CD4-positive, alpha-beta T cell (primary cell): ENCODE measurements at regions not wholly inside any gene's neighbourhood (a gene's known extent, or its start where the extent isn't known, plus 50 kb on each side); places are given as distances from the start of the nearest gene placed in this dataset.

Experiments used
- ATAC-seq: fragments of 200-7000 bp; cut with Tn5 transposase; one replicate; pipeline ENCODE4 v1.10.0; 2022; ENCODE audit warnings: mild to moderate bottlenecking; ENCODE audit not compliant: poor library complexity
- CTCF ChIA-PET: fragments of 350-600 bp; sonication (Branson Sonifier 250); formaldehyde crosslinking; loops from one replicate; lab custom pipeline; 2021; ENCODE audit warnings: antibody characterized with exemption, inconsistent platforms; lab: Charles Lee
- POLR2A ChIA-PET: fragments of 350-600 bp; sonication (Branson Sonifier 250); formaldehyde crosslinking; loops from one replicate; lab custom pipeline; 2021; ENCODE audit warnings: antibody characterized with exemption, inconsistent platforms; lab: Charles Lee
- DNase-seq, 14 experiments: peaks; one replicate each; pipeline ENCODE4 v3.0.0-alpha.2; 2013 to 2020; ENCODE audit warnings: mixed read lengths in 2 of 14
- H3K27ac ChIP-seq, 2 donors: one replicate each; pipeline versions ENCODE4 v1.5.1 to v1.7.0; 2013; ENCODE audit warnings: low read length in 2 of 2, low read depth in 1 of 2, mild to moderate bottlenecking in 1 of 2
- H3K27me3 ChIP-seq, 2 experiments: 1 replicate in 1 of 2; 2 replicates in 1 of 2; pipeline versions ENCODE4 v1.6.1 to v1.7.0; 2013; ENCODE audit warnings: low read length in 2 of 2, control low read depth in 1 of 2, mild to moderate bottlenecking in 1 of 2, moderate library complexity in 1 of 2; ENCODE audit not compliant: insufficient read depth in 2 of 2, control insufficient read depth in 1 of 2
- H3K36me3 ChIP-seq: one replicate; pipeline ENCODE4 v1.6.1; 2013; ENCODE audit warnings: low read length, control low read depth; ENCODE audit not compliant: insufficient read depth
- H3K4me1 ChIP-seq: one replicate; pipeline ENCODE4 v1.6.1; 2013; ENCODE audit warnings: low read length, control low read depth; ENCODE audit not compliant: insufficient read depth
- H3K4me3 ChIP-seq: one replicate; pipeline ENCODE4 v1.5.1; 2013; ENCODE audit warnings: mild to moderate bottlenecking, low read length, moderate library complexity
- H3K9me3 ChIP-seq, 2 experiments: 1 replicate in 1 of 2; 2 replicates in 1 of 2; pipeline versions ENCODE4 v1.6.1 to v1.7.0; 2013; ENCODE audit warnings: low read length in 2 of 2, mild to moderate bottlenecking in 2 of 2, control low read depth in 1 of 2, moderate library complexity in 1 of 2; ENCODE audit not compliant: control insufficient read depth in 1 of 2, insufficient read depth in 1 of 2
- H3K27ac Mint-ChIP-seq: one replicate; pipeline ENCODE4 v1.8.0; 2020; ENCODE audit warnings: mixed read lengths
- H3K27me3 Mint-ChIP-seq: one replicate; pipeline ENCODE4 v1.8.0; 2021; ENCODE audit warnings: mixed read lengths
- H3K36me3 Mint-ChIP-seq: one replicate; pipeline ENCODE4 v1.8.0; 2021; ENCODE audit warnings: low read depth, mixed read lengths
- H3K4me1 Mint-ChIP-seq: one replicate; pipeline ENCODE4 v1.8.0; 2021; ENCODE audit warnings: low read depth, mixed read lengths
- H3K4me3 Mint-ChIP-seq: one replicate; pipeline ENCODE4 v1.8.0; 2020; ENCODE audit warnings: mild to moderate bottlenecking, mixed read lengths
- H3K9me3 Mint-ChIP-seq: one replicate; pipeline ENCODE4 v1.8.0; 2020; ENCODE audit warnings: mixed read lengths
- CTCF ChIP-seq: fragments of 200-600 bp; IDR thresholded peaks from one replicate; pipeline ENCODE4 v1.8.0; 2022; ENCODE audit warnings: antibody characterized with exemption, mild to moderate bottlenecking
- intact Hi-C, 2 experiments: fragments of 100-400 bp; cut with DNase I in 1 of 2; cut with micrococcal nuclease in 1 of 2; formaldehyde crosslinking; loops; one replicate each; pipeline versions ENCODE4 v1.15.1 to v1.9.0; 2023 to 2025; cut with DNase I, micrococcal nuclease

- ChIA-PET POLR2A (no interaction called here), CTCF (no interaction called here)
- intact Hi-C loops, result no loop called here
- no peaks in the 10 kb centered on the region for H3K9me3 ChIP-seq
- no peaks in the 10 kb centered on the region for H3K4me1 ChIP-seq
- no peak overlapping the region for H3K4me3 ChIP-seq
- Mint-ChIP-seq H3K9me3 (no peaks in the 10 kb centered on the region), H3K4me1 (no peaks in the 10 kb centered on the region), H3K36me3 (no peaks in the 10 kb centered on the region), H3K27ac (no peak overlapping the region), H3K27me3 (peaks cover 39% of the 10 kb centered on the region), H3K4me3 (no peak overlapping the region)
- no peak for DNase-seq
- TF ChIP-seq CTCF, result no peak
- no peak for ATAC-seq
- peaks cover 0 to 9% of the 10 kb centered on the region in 2 experiments for H3K27me3 ChIP-seq
- no peak overlapping the region for H3K27ac ChIP-seq
- H3K36me3 ChIP-seq, result no peaks in the 10 kb centered on the region
Measured at GRCh38 chr17:36791942-36792475, 145.3 kb upstream of the LHX1 start.

DNA sequence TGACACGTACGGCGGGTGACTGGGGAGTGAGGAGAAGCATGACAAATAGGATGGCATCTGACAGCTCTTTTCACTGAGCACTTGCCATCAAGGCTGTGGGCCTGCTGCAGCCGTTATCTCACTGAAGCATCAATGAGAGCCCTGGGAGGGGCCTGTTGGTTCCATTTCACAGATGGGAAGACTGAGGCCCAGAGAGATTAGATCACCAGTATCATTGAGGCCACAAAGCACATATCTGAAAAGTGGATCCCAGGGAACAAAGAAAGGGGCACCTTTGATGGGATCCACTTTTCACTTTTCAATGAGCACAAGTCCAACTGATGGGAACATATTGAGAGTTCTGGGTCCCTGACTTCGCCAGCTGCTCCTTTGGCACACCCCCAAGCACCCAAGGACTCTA, 144.4 kb upstream of the LHX1 start:
- H3K36me3 Mint-ChIP-seq, result no peaks in the 10 kb centered on the region
- ChIA-PET POLR2A (interaction anchor here (1.7 kb wide), 1 partner anchor 11 kb away, joined by 3 read pairs; no protein-coding TSS in a partner anchor), CTCF (no interaction called here)
- DNase-seq, result no peak
- intact Hi-C loops, result no loop called here
- Histone ChIP-seq H3K27me3 (peaks cover 0 to 13% of the 10 kb centered on the region in 2 experiments), H3K27ac (no peak overlapping the region), H3K36me3 (no peaks in the 10 kb centered on the region), H3K4me1 (no peaks in the 10 kb centered on the region), H3K4me3 (no peak overlapping the region), H3K9me3 (peaks cover 4 to 5% of the 10 kb centered on the region in 2 experiments)
- no peak for ATAC-seq
- no peaks in the 10 kb centered on the region for H3K4me1 Mint-ChIP-seq
- H3K27ac Mint-ChIP-seq, result no peak overlapping the region
- no peak overlapping the region for H3K4me3 Mint-ChIP-seq
- H3K9me3 Mint-ChIP-seq, result no peaks in the 10 kb centered on the region
- TF ChIP-seq CTCF, result no peak
- peaks cover 34% of the 10 kb centered on the region for H3K27me3 Mint-ChIP-seq

- TF ChIP-seq CTCF, result no peak
- H3K9me3 Mint-ChIP-seq, result no peaks in the 10 kb centered on the region
- no peak overlapping the region for H3K4me3 ChIP-seq
- H3K9me3 ChIP-seq, result peaks cover 4 to 5% of the 10 kb centered on the region in 2 experiments
- peaks cover 0 to 9% of the 10 kb centered on the region in 2 experiments for H3K27me3 ChIP-seq
- no peak overlapping the region for H3K27ac Mint-ChIP-seq
- H3K4me1 ChIP-seq, result no peaks in the 10 kb centered on the region
- H3K27ac ChIP-seq, result no peak overlapping the region
- ATAC-seq, result no peak
- H3K36me3 Mint-ChIP-seq, result no peaks in the 10 kb centered on the region
- CTCF ChIA-PET, result no interaction called here
- no peaks in the 10 kb centered on the region for H3K4me1 Mint-ChIP-seq
- POLR2A ChIA-PET, result interaction anchor here (1.7 kb wide), 1 partner anchor 12 kb away, joined by 3 read pairs; no protein-coding TSS in a partner anchor
- no peaks in the 10 kb centered on the region for H3K36me3 ChIP-seq
- intact Hi-C loops, result no loop called here
- H3K27me3 Mint-ChIP-seq, result peaks cover 27% of the 10 kb centered on the region
- H3K4me3 Mint-ChIP-seq, result no peak overlapping the region
- DNase-seq, result no peak
Measured at GRCh38 chr17:36793976-36794375, 143.3 kb upstream of the LHX1 start.
